ENCODE measurements at regions not wholly inside any gene's neighbourhood (a gene's known extent, or its start where the extent isn't known, plus 50 kb on each side); places are given as distances from the start of the nearest gene placed in this dataset.
"Not testable (repeated sequence)": the region's sequence is repeated elsewhere in the genome, so short reads cannot be mapped to it uniquely, and the experiment has no call there.

- no peak overlapping the region for H3K27ac Mint-ChIP-seq
- DNase-seq (ENCODE audit: low spot score) = no peak
- no peaks in the 10 kb centered on the region for H3K36me3 Mint-ChIP-seq (ENCODE audit: low read depth)
- no peaks in the 10 kb centered on the region for H3K4me1 Mint-ChIP-seq (ENCODE audit: low read depth)
- intact Hi-C loops (cut with micrococcal nuclease) = no loop called here
- H3K4me3 Mint-ChIP-seq = no peak overlapping the region
- H3K27me3 Mint-ChIP-seq (ENCODE audit: insufficient read depth) = peaks cover 3% of the 10 kb centered on the region
- no peaks in the 10 kb centered on the region for H3K9me3 Mint-ChIP-seq
Measured at GRCh38 chr21:15119486-15119885, 54.7 kb upstream of the NRIP1 start.

DNA sequence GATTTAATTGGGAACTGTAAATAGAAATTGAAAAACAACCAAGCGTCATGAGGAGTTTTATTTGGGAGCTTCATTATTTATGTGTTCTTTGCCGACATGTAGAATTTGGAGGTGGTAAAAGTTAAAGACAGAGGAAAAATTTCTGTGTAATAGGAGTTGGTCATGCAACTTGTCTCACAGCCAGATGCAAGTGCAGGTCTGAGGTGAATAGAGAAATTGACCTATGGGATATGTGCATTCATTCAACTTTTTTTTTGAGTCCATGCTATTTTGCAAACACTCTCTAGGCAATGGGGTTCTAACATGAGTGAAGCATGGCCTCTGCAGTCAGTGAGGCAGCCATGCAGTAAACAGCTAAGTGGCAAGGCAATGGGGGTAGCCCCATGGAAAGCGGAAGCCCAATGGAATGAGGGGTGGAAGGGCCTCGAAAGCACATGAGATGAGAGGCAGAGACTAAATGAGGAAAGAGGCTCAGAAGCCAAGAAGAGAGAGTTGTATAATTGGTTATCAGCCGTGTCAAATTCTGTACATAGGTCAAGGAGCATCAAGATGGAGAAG is 56.4 kb upstream of the NRIP1 start:
- H3K9me3 Mint-ChIP-seq = no peaks in the 10 kb centered on the region
- H3K4me3 Mint-ChIP-seq = no peak overlapping the region
- H3K27ac Mint-ChIP-seq = no peak overlapping the region
- DNase-seq (ENCODE audit: low spot score) = no peak
- intact Hi-C loops (cut with micrococcal nuclease) = no loop called here
- H3K36me3 Mint-ChIP-seq (ENCODE audit: low read depth) = no peaks in the 10 kb centered on the region
- peaks cover 3% of the 10 kb centered on the region for H3K27me3 Mint-ChIP-seq (ENCODE audit: insufficient read depth)
- no peaks in the 10 kb centered on the region for H3K4me1 Mint-ChIP-seq (ENCODE audit: low read depth)

GRCh38 chr21:15121655-15122120 is 56.9 kb upstream of the NRIP1 start:
- Mint-ChIP-seq H3K36me3 (ENCODE audit: low read depth) (no peaks in the 10 kb centered on the region), H3K4me3 (no peak overlapping the region), H3K9me3 (no peaks in the 10 kb centered on the region), H3K4me1 (ENCODE audit: low read depth) (no peaks in the 10 kb centered on the region), H3K27me3 (ENCODE audit: insufficient read depth) (peaks cover 3% of the 10 kb centered on the region), H3K27ac (no peak overlapping the region)
- no peak for DNase-seq (ENCODE audit: low spot score)
- intact Hi-C loops (cut with micrococcal nuclease) = no loop called here

DNA sequence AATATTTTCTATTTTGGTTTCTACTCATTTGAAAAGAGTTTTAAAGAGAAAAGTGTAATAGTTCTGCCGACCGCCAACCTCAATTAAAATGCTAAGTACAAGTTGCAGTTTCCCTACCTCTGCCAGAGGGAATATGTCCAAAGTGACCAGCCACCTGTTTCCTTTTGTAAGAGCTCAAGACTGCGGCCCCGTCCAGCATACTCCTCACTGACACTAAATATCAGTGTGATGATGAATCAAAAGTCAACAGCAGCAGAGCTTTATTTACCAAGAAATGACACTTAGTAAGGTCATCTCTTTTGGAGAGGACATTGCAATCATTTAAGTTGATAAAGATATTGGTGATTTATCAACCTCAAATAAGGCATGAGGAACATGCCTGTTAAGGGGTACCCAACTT is 57.4 kb upstream of the NRIP1 start:
- no peaks in the 10 kb centered on the region for H3K9me3 Mint-ChIP-seq
- H3K4me1 Mint-ChIP-seq (ENCODE audit: low read depth) = no peaks in the 10 kb centered on the region
- intact Hi-C loops (cut with micrococcal nuclease) = no loop called here
- no peaks in the 10 kb centered on the region for H3K36me3 Mint-ChIP-seq (ENCODE audit: low read depth)
- no peak for DNase-seq (ENCODE audit: low spot score)
- no peak overlapping the region for H3K4me3 Mint-ChIP-seq
- H3K27ac Mint-ChIP-seq = no peak overlapping the region
- peaks cover 3% of the 10 kb centered on the region for H3K27me3 Mint-ChIP-seq (ENCODE audit: insufficient read depth)

DNA sequence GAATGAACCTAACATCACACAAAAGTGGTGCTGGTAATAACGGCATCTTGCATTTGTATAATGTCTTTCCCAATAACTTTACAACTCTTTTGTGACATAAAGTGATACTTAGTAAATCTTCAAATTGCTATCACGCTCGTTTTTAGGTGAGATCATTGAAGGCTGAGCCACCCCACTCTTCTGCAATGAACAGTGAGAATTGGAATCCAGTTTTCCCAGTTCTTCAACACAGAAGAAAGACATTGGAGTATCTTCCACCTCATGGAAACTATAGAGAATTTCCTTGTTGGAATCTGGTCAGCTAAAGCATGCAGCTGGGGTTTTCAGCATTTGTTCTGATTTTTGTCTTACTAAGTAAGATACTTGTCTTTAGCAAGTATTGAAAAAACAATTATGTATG is 59.9 kb upstream of the NRIP1 start:
- Mint-ChIP-seq H3K27ac (no peak overlapping the region), H3K27me3 (ENCODE audit: insufficient read depth) (peaks cover 3% of the 10 kb centered on the region), H3K4me1 (ENCODE audit: low read depth) (no peaks in the 10 kb centered on the region), H3K9me3 (no peaks in the 10 kb centered on the region), H3K36me3 (ENCODE audit: low read depth) (no peaks in the 10 kb centered on the region), H3K4me3 (no peak overlapping the region)
- no peak for DNase-seq (ENCODE audit: low spot score)
- intact Hi-C loops (cut with micrococcal nuclease) = no loop called here

DNA sequence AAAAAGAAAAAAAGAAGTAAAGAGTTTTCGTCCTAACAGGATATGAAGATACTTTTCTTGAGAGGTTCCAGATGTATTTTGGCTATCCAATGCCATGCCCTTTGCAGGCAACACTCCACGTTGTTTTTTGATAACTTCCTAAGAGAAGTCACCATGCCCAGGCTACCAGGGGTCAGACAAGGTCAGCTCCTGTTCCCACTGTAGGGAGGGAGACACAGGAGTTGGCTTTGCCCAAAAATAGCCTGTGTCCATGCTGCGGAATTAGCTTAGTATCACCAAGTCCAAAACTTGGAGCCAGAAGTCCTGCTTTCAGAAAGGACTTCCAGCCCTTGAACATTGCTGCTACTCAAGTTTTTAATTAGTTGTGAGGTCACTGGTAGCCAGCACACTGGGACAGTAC is 62.1 kb upstream of the NRIP1 start:
- intact Hi-C loops (cut with micrococcal nuclease) = no loop called here
- no peaks in the 10 kb centered on the region for H3K4me1 Mint-ChIP-seq (ENCODE audit: low read depth)
- no peak for DNase-seq (ENCODE audit: low spot score)
- H3K27me3 Mint-ChIP-seq (ENCODE audit: insufficient read depth) = peaks cover 3% of the 10 kb centered on the region
- H3K4me3 Mint-ChIP-seq = no peak overlapping the region
- no peak overlapping the region for H3K27ac Mint-ChIP-seq
- no peaks in the 10 kb centered on the region for H3K9me3 Mint-ChIP-seq
- H3K36me3 Mint-ChIP-seq (ENCODE audit: low read depth) = no peaks in the 10 kb centered on the region

DNA sequence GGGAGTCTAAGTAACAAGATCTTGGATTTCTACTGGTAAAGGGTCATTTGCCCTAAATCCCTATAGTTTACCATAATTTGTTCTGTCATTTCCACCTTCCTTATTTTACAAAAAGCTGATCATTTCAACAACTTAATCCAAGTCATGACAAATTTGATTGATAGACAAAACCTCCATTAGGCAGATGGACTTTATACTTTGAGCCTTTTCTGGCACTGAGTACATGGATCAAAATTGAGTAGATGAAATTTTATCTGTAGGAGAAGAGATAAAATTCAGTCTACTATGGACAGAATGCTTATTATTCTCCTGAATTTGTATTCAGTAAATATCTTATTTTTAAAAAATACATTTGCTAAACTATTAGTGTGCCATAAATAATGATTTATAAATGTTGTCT is 62.6 kb upstream of the NRIP1 start:
- Mint-ChIP-seq H3K27me3 (ENCODE audit: insufficient read depth) (no peaks in the 10 kb centered on the region), H3K4me1 (ENCODE audit: low read depth) (no peaks in the 10 kb centered on the region), H3K27ac (no peak overlapping the region), H3K36me3 (ENCODE audit: low read depth) (no peaks in the 10 kb centered on the region), H3K4me3 (no peak overlapping the region), H3K9me3 (no peaks in the 10 kb centered on the region)
- DNase-seq (ENCODE audit: low spot score) = no peak
- intact Hi-C loops (cut with micrococcal nuclease) = no loop called here

DNA sequence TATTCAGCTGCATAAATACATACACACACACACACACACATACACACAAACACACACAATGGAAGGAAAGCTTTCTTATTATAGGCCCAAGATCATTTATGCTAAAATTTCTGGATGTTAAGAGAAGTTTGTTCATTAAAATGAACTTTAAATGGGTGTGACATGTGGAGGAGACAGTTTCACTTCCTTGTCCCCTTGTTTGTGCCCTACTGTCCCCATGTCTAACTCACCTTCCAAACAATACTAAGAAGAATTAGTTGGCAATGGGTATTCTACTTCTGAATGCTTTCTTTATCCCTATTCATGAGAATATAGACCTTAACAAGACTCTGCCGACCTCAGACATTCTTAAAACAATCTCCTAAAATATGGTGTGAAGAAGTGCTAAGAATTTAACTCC is 63.5 kb upstream of the NRIP1 start:
- Mint-ChIP-seq H3K9me3 (no peaks in the 10 kb centered on the region), H3K4me1 (ENCODE audit: low read depth) (no peaks in the 10 kb centered on the region), H3K27ac (no peak overlapping the region), H3K4me3 (no peak overlapping the region), H3K27me3 (ENCODE audit: insufficient read depth) (peaks cover under 1% of the 10 kb centered on the region), H3K36me3 (ENCODE audit: low read depth) (no peaks in the 10 kb centered on the region)
- intact Hi-C loops (cut with micrococcal nuclease) = no loop called here
- DNase-seq (ENCODE audit: low spot score) = no peak

- intact Hi-C loops (cut with micrococcal nuclease); H3K27ac Mint-ChIP-seq; H3K36me3 Mint-ChIP-seq (ENCODE audit: low read depth); H3K27me3 Mint-ChIP-seq (ENCODE audit: insufficient read depth); DNase-seq (ENCODE audit: low spot score); H3K9me3 Mint-ChIP-seq; H3K4me1 Mint-ChIP-seq (ENCODE audit: low read depth); H3K4me3 Mint-ChIP-seq: not testable (repeated sequence)
Measured at GRCh38 chr21:15128714-15129113, 63.9 kb upstream of the NRIP1 start.

DNA sequence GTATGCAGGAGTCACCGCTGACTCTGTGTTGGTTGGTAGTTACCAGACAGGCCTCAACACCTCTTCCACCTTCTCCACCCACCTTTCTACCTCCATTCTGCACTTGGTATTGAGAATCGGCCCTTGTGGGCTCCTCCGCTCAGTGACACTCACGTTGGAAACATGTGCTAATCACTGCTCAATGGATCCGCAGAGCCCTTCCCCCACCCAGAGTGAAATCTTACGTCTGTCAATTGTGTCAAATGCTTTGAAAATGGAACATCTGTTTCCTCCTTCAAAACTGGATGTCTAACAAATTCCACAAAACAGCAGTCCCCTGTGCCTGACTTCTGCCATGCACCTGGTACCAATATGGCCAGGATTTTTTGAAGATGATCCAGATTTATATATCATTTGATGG is 65.5 kb upstream of the NRIP1 start:
- Mint-ChIP-seq H3K27me3 (ENCODE audit: insufficient read depth) (peaks cover 3% of the 10 kb centered on the region), H3K4me1 (ENCODE audit: low read depth) (no peaks in the 10 kb centered on the region), H3K36me3 (ENCODE audit: low read depth) (no peaks in the 10 kb centered on the region), H3K4me3 (no peak overlapping the region), H3K27ac (no peak overlapping the region), H3K9me3 (no peaks in the 10 kb centered on the region)
- intact Hi-C loops (cut with micrococcal nuclease) = no loop called here
- no peak for DNase-seq (ENCODE audit: low spot score)

- no peaks in the 10 kb centered on the region for H3K36me3 Mint-ChIP-seq (ENCODE audit: low read depth)
- H3K27me3 Mint-ChIP-seq (ENCODE audit: insufficient read depth) = peaks cover 3% of the 10 kb centered on the region
- DNase-seq (ENCODE audit: low spot score) = no peak
- H3K9me3 Mint-ChIP-seq = no peaks in the 10 kb centered on the region
- intact Hi-C loops (cut with micrococcal nuclease) = no loop called here
- no peak overlapping the region for H3K27ac Mint-ChIP-seq
- H3K4me1 Mint-ChIP-seq (ENCODE audit: low read depth) = no peaks in the 10 kb centered on the region
- no peak overlapping the region for H3K4me3 Mint-ChIP-seq
Measured at GRCh38 chr21:15130751-15131150, 66.0 kb upstream of the NRIP1 start.

GRCh38 chr21:15132781-15133180 is 68.0 kb upstream of the NRIP1 start:
- H3K4me3 Mint-ChIP-seq = no peak overlapping the region
- no peaks in the 10 kb centered on the region for H3K4me1 Mint-ChIP-seq (ENCODE audit: low read depth)
- H3K27me3 Mint-ChIP-seq (ENCODE audit: insufficient read depth) = peaks cover 3% of the 10 kb centered on the region
- no peak overlapping the region for H3K27ac Mint-ChIP-seq
- intact Hi-C loops (cut with micrococcal nuclease) = no loop called here
- H3K9me3 Mint-ChIP-seq = no peaks in the 10 kb centered on the region
- DNase-seq (ENCODE audit: low spot score) = no peak
- no peaks in the 10 kb centered on the region for H3K36me3 Mint-ChIP-seq (ENCODE audit: low read depth)

- H3K4me1 Mint-ChIP-seq (ENCODE audit: low read depth) = no peaks in the 10 kb centered on the region
- DNase-seq (ENCODE audit: low spot score) = no peak
- H3K27me3 Mint-ChIP-seq (ENCODE audit: insufficient read depth) = peaks cover 8% of the 10 kb centered on the region
- H3K36me3 Mint-ChIP-seq (ENCODE audit: low read depth) = no peaks in the 10 kb centered on the region
- H3K9me3 Mint-ChIP-seq = no peaks in the 10 kb centered on the region
- intact Hi-C loops (cut with micrococcal nuclease) = no loop called here
- no peak overlapping the region for H3K27ac Mint-ChIP-seq
- no peak overlapping the region for H3K4me3 Mint-ChIP-seq
Measured at GRCh38 chr21:15134701-15135470, 70.1 kb upstream of the NRIP1 start.

Data from activated T-helper 1 cell treated with anti-CD3 and anti-CD28 coated beads, Interleukin-12 subunit alpha, Interleukin-12 subunit beta, Interleukin-2, Interleukin-4 antibody, amounts not matched to agents 30 ng/mL and 10 ng/mL and 1 ng/mL, durations not matched to agents 14 hours and 24 hours and 36 hours (primary cell).